Adrenal gland (tissue), 5 donors: ENCODE measurements at regions not wholly inside any gene's neighbourhood (a gene's known extent, or its start where the extent isn't known, plus 50 kb on each side); places are given as distances from the start of the nearest gene placed in this dataset.

Source experiments
- POLR2A ChIP-seq, 2 donors: fragments of 450-650 bp; IDR thresholded peaks; one replicate each; pipeline ENCODE4 v1.6.1; 2017; ENCODE audit warnings: antibody characterized with exemption in 2 of 2, mild to moderate bottlenecking in 2 of 2, moderate library complexity in 1 of 2
- TF ChIP-seq, protein P1 (sequence below), 6 experiments: fragments of 450-650 bp in 4 of 6; fragments of 200-600 bp in 2 of 6; sonication (generic) in 1 of 6; IDR thresholded peaks; 1 replicate in 5 of 6; 2 replicates in 1 of 6; pipeline versions ENCODE4 v1.5.1 to v1.8.0; 2016 to 2021; ENCODE audit warnings: antibody characterized with exemption in 6 of 6, mild to moderate bottlenecking in 2 of 6, moderate library complexity in 1 of 6
- donor health status: DM: no; HTN: no; CAD: no.

DNA sequence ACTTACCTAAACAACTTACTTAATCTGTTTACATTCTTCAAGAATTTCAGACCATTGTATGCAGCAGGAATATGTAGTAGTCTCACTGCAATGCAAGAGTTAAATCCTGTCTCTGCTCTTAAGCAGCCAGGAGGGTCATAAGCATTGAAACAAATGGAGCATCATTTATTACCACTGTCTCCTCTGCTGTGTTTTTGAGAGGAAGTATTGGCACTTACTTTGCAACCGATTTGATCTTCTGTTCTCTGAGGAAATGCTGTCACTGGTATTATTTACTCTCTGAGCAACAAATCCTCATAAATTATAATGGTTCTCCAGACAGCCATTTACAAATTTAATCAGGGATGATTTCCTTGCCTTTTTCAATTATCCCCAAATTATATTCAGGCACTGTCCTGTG lies 1367.1 kb downstream of the STIM2 start:
- TF ChIP-seq POLR2A (IDR thresholded peaks at IDR 0.05): no peak
- TF ChIP-seq, protein P1, sequence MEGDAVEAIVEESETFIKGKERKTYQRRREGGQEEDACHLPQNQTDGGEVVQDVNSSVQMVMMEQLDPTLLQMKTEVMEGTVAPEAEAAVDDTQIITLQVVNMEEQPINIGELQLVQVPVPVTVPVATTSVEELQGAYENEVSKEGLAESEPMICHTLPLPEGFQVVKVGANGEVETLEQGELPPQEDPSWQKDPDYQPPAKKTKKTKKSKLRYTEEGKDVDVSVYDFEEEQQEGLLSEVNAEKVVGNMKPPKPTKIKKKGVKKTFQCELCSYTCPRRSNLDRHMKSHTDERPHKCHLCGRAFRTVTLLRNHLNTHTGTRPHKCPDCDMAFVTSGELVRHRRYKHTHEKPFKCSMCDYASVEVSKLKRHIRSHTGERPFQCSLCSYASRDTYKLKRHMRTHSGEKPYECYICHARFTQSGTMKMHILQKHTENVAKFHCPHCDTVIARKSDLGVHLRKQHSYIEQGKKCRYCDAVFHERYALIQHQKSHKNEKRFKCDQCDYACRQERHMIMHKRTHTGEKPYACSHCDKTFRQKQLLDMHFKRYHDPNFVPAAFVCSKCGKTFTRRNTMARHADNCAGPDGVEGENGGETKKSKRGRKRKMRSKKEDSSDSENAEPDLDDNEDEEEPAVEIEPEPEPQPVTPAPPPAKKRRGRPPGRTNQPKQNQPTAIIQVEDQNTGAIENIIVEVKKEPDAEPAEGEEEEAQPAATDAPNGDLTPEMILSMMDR (IDR thresholded peaks at IDR 0.05): no peak
